ENCODE measurements at regions not wholly inside any gene's neighbourhood (a gene's known extent, or its start where the extent isn't known, plus 50 kb on each side); places are given as distances from the start of the nearest gene placed in this dataset.
"Not testable (repeated sequence)": the region's sequence is repeated elsewhere in the genome, so short reads cannot be mapped to it uniquely, and the experiment has no call there.

- DNase-seq (ENCODE audit: low read depth in 2 of 2): no peak
These were observed 990.7 kb downstream of the CCSER2 start for GRCh38 chr10:85318809-85319807.

- DNase-seq (ENCODE audit: low read depth in 2 of 2): no peak
These were observed 991.4 kb downstream of the CCSER2 start for GRCh38 chr10:85319826-85320225.

- DNase-seq (ENCODE audit: low read depth in 2 of 2): no peak
These were observed 1005.2 kb downstream of the CCSER2 start for GRCh38 chr10:85333594-85333993.

- DNase-seq (ENCODE audit: low read depth in 2 of 2): no peak
These were observed 1004.2 kb downstream of the GRID1 start for GRCh38 chr10:85362401-85362800.

GRCh38 chr10:85377029-85377806, 989.4 kb downstream of the GRID1 start:
- DNase-seq (ENCODE audit: low read depth in 2 of 2): no peak

- DNase-seq (ENCODE audit: low read depth in 2 of 2): no peak
These were observed 987.3 kb downstream of the GRID1 start for GRCh38 chr10:85379338-85379737.

- no peak for DNase-seq (ENCODE audit: low read depth in 2 of 2)
These were observed 965.5 kb downstream of the GRID1 start for GRCh38 chr10:85400981-85401695.

GRCh38 chr10:85402541-85402940, 964.1 kb downstream of the GRID1 start:
- DNase-seq (ENCODE audit: low read depth in 2 of 2): no peak

GRCh38 chr10:85407088-85407487, 959.5 kb downstream of the GRID1 start:
- no peak for DNase-seq (ENCODE audit: low read depth in 2 of 2)

- no peak for DNase-seq (ENCODE audit: low read depth in 2 of 2)
These were observed 958.2 kb downstream of the GRID1 start for GRCh38 chr10:85408388-85408787.

- not testable (repeated sequence) for DNase-seq (ENCODE audit: low read depth in 2 of 2)
These were observed 956.0 kb downstream of the GRID1 start for GRCh38 chr10:85410586-85410985.

- no peak for DNase-seq (ENCODE audit: low read depth in 2 of 2)
These were observed 953.0 kb downstream of the GRID1 start for GRCh38 chr10:85413570-85413969.

GRCh38 chr10:85420501-85421191, 945.9 kb downstream of the GRID1 start:
- DNase-seq (ENCODE audit: low read depth in 2 of 2): no peak

GRCh38 chr10:85421421-85421820, 945.2 kb downstream of the GRID1 start:
- DNase-seq (ENCODE audit: low read depth in 2 of 2): no peak

GRCh38 chr10:85429126-85429525, 937.5 kb downstream of the GRID1 start:
- no peak for DNase-seq (ENCODE audit: low read depth in 2 of 2)

- no peak for DNase-seq (ENCODE audit: low read depth in 2 of 2)
These were observed 935.6 kb downstream of the GRID1 start for GRCh38 chr10:85430991-85431390.

- no peak for DNase-seq (ENCODE audit: low read depth in 2 of 2)
These were observed 933.3 kb downstream of the GRID1 start for GRCh38 chr10:85433248-85433647.

- no peak for DNase-seq (ENCODE audit: low read depth in 2 of 2)
These were observed 921.7 kb downstream of the GRID1 start for GRCh38 chr10:85444868-85445267.

- no peak for DNase-seq (ENCODE audit: low read depth in 2 of 2)
These were observed 920.9 kb downstream of the GRID1 start for GRCh38 chr10:85445702-85446101.

- DNase-seq (ENCODE audit: low read depth in 2 of 2): no peak
These were observed 919.8 kb downstream of the GRID1 start for GRCh38 chr10:85446827-85447226.

- DNase-seq (ENCODE audit: low read depth in 2 of 2): no peak
These were observed 918.9 kb downstream of the GRID1 start for GRCh38 chr10:85447690-85448089.

Data from stimulated activated CD8-positive, alpha-beta memory T cell treated with anti-CD3 and anti-CD28 coated beads, Interleukin-2, amount 100 ng/mL, for 48 hours (primary cell).